ENCODE measurements at regions not wholly inside any gene's neighbourhood (a gene's known extent, or its start where the extent isn't known, plus 50 kb on each side); places are given as distances from the start of the nearest gene placed in this dataset.

GRCh38 chr18:78770823-78771139, 208.8 kb upstream of the SALL3 start:
- H3K27me3 ChIP-seq (ENCODE audit: control insufficient read depth, insufficient read depth, low read length): no peaks in the 10 kb centered on the region
- TF ChIP-seq CTCF (IDR thresholded peaks at IDR 0.05; ENCODE audit: insufficient read depth, low read depth, low read length): no peak
- no peak overlapping the region for H3K4me3 ChIP-seq (ENCODE audit: low read depth, low read length)
- DNase-seq (ENCODE audit: low read depth): no peak
- ChIA-PET CTCF (no interaction called here), POLR2A (no interaction called here)
- H3K36me3 ChIP-seq (ENCODE audit: control insufficient read depth, insufficient read depth, low read length): no peaks in the 10 kb centered on the region

- no peak for DNase-seq (ENCODE audit: low read depth)
- Histone ChIP-seq H3K4me3 (ENCODE audit: low read depth, low read length) (no peak overlapping the region), H3K27me3 (ENCODE audit: control insufficient read depth, insufficient read depth, low read length) (no peaks in the 10 kb centered on the region), H3K36me3 (ENCODE audit: control insufficient read depth, insufficient read depth, low read length) (no peaks in the 10 kb centered on the region)
- no peak for TF ChIP-seq CTCF (IDR thresholded peaks at IDR 0.05; ENCODE audit: insufficient read depth, low read depth, low read length)
- ChIA-PET POLR2A (no interaction called here), CTCF (no interaction called here)
Observed at GRCh38 chr18:78771496-78772359, 207.9 kb upstream of the SALL3 start.

- H3K27me3 ChIP-seq (ENCODE audit: control insufficient read depth, insufficient read depth, low read length): no peaks in the 10 kb centered on the region
- H3K4me3 ChIP-seq (ENCODE audit: low read depth, low read length): no peak overlapping the region
- no peak for DNase-seq (ENCODE audit: low read depth)
- CTCF ChIA-PET: no interaction called here
- POLR2A ChIA-PET: no interaction called here
- H3K36me3 ChIP-seq (ENCODE audit: control insufficient read depth, insufficient read depth, low read length): no peaks in the 10 kb centered on the region
- TF ChIP-seq CTCF (IDR thresholded peaks at IDR 0.05; ENCODE audit: insufficient read depth, low read depth, low read length): no peak
Observed at GRCh38 chr18:78772360-78773302, 207.0 kb upstream of the SALL3 start.

GRCh38 chr18:78773303-78773755, 206.3 kb upstream of the SALL3 start:
- no peak for DNase-seq (ENCODE audit: low read depth)
- no peaks in the 10 kb centered on the region for H3K27me3 ChIP-seq (ENCODE audit: control insufficient read depth, insufficient read depth, low read length)
- ChIA-PET POLR2A (no interaction called here), CTCF (no interaction called here)
- TF ChIP-seq CTCF (IDR thresholded peaks at IDR 0.05; ENCODE audit: insufficient read depth, low read depth, low read length): no peak
- H3K36me3 ChIP-seq (ENCODE audit: control insufficient read depth, insufficient read depth, low read length): no peaks in the 10 kb centered on the region
- H3K4me3 ChIP-seq (ENCODE audit: low read depth, low read length): no peak overlapping the region

GRCh38 chr18:78773819-78774218, 205.8 kb upstream of the SALL3 start:
- CTCF ChIA-PET: no interaction called here
- Histone ChIP-seq H3K4me3 (ENCODE audit: low read depth, low read length) (no peak overlapping the region), H3K36me3 (ENCODE audit: control insufficient read depth, insufficient read depth, low read length) (no peaks in the 10 kb centered on the region), H3K27me3 (ENCODE audit: control insufficient read depth, insufficient read depth, low read length) (no peaks in the 10 kb centered on the region)
- DNase-seq (ENCODE audit: low read depth): no peak
- POLR2A ChIA-PET: no interaction called here
- TF ChIP-seq CTCF (IDR thresholded peaks at IDR 0.05; ENCODE audit: insufficient read depth, low read depth, low read length): no peak
